Adrenal gland (tissue), 9 donors: ENCODE measurements at regions not wholly inside any gene's neighbourhood (a gene's known extent, or its start where the extent isn't known, plus 50 kb on each side); places are given as distances from the start of the nearest gene placed in this dataset.

Experiments
- DNase-seq, 7 donors: peaks; one replicate each; pipeline ENCODE4 v3.0.0-alpha.2; 2019 to 2020
- H3K27ac ChIP-seq, 5 donors: fragments of 200-600 bp; sonication (generic) in 4 of 5; 1 replicate in 3 of 5; 2 replicates in 2 of 5; pipeline versions ENCODE4 v1.5.1 to v1.8.0; 2016 to 2020; ENCODE audit warnings: mild to moderate bottlenecking in 1 of 5
- H3K27me3 ChIP-seq: fragments of 200-600 bp; 2 replicates; pipeline ENCODE4 v1.8.0; 2021
- H3K36me3 ChIP-seq, 2 donors: fragments of 200-600 bp; replicated peaks in 1 of 2; 1 replicate in 1 of 2; 2 replicates in 1 of 2; pipeline versions ENCODE4 v1.5.1 to v1.8.0; 2018 to 2022
- H3K4me1 ChIP-seq, 2 donors: fragments of 200-600 bp; replicated peaks in 1 of 2; 1 replicate in 1 of 2; 2 replicates in 1 of 2; pipeline versions ENCODE4 v1.5.1 to v1.8.0; 2018 to 2021
- H3K4me3 ChIP-seq, 4 donors: fragments of 200-600 bp; sonication (generic) in 3 of 4; one replicate each; pipeline ENCODE4 v1.5.1; 2016 to 2018
- H3K9me3 ChIP-seq, 3 donors: fragments of 200-600 bp; sonication (generic) in 1 of 3; replicated peaks in 1 of 3; 1 replicate in 2 of 3; 2 replicates in 1 of 3; pipeline versions ENCODE4 v1.5.1 to v1.8.0; 2016 to 2021
- CTCF ChIP-seq, 6 experiments: fragments of 450-650 bp in 4 of 6; fragments of 200-600 bp in 2 of 6; sonication (generic) in 1 of 6; IDR thresholded peaks; 1 replicate in 5 of 6; 2 replicates in 1 of 6; pipeline versions ENCODE4 v1.5.1 to v1.8.0; 2016 to 2021; ENCODE audit warnings: antibody characterized with exemption in 6 of 6, mild to moderate bottlenecking in 2 of 6, moderate library complexity in 1 of 6
- POLR2A ChIP-seq, 2 donors: fragments of 450-650 bp; IDR thresholded peaks; one replicate each; pipeline ENCODE4 v1.6.1; 2017; ENCODE audit warnings: antibody characterized with exemption in 2 of 2, mild to moderate bottlenecking in 2 of 2, moderate library complexity in 1 of 2
- WGBS, 4 donors: extraction: QIAGEN DNeasy Blood & Tissue Kit in 2 of 4; methylation state at CpG; one replicate each; pipeline versions ENCODE4 v1.1.5 to v1.1.7; 2013 to 2017; 5-methylcytosine and 5-hydroxymethylcytosine counted together
- intact Hi-C, 2 donors: fragments of 100-400 bp; cut with DNase I; formaldehyde crosslinking; loops; one replicate each; pipeline versions ENCODE4 v1.14.1 to v1.15.0; 2022 to 2023
- donor health status: healthy with polysubstance abuse.
- donor health status: Bipolar disorder and iron deficiency.
- donor health status: DM: yes; HTN: yes; CAD: no.
- donor health status: DM: no; HTN: no; CAD: no.
- donor health status: DM: no; HTN: no; CAD: no.

GRCh38 chr9:88197016-88197415, 58.7 kb upstream of the SPATA31C2 start:
- intact Hi-C loops = no loop called here
- no peaks in the 10 kb centered on the region for H3K36me3 ChIP-seq
- TF ChIP-seq POLR2A (IDR thresholded peaks at IDR 0.05) (no peak), CTCF (IDR thresholded peaks at IDR 0.05) (no peak)
- WGBS, 4 donors = 37 to 42% (median 39%) methylated on average over 3 of the region's 3 CpGs
- peak in 6 of 7 donors; percentile 24 to 64 (median 36) for DNase-seq
- H3K27ac ChIP-seq = no peak overlapping the region
- H3K4me3 ChIP-seq = no peak overlapping the region
- no peaks in the 10 kb centered on the region for H3K4me1 ChIP-seq
- no peaks in the 10 kb centered on the region for H3K27me3 ChIP-seq
- H3K9me3 ChIP-seq = no peaks in the 10 kb centered on the region

GRCh38 chr9:88196142-88196790, 58.0 kb upstream of the SPATA31C2 start:
- DNase-seq = no peak
- no peaks in the 10 kb centered on the region for H3K9me3 ChIP-seq
- H3K4me3 ChIP-seq = no peak overlapping the region
- no peaks in the 10 kb centered on the region for H3K27me3 ChIP-seq
- no peak for TF ChIP-seq CTCF (IDR thresholded peaks at IDR 0.05)
- no peak for TF ChIP-seq POLR2A (IDR thresholded peaks at IDR 0.05)
- WGBS, 4 donors = 81 to 88% (median 84%) methylated on average over 5 of the region's 5 CpGs
- H3K4me1 ChIP-seq = no peaks in the 10 kb centered on the region
- no peak overlapping the region for H3K27ac ChIP-seq
- H3K36me3 ChIP-seq = no peaks in the 10 kb centered on the region
- intact Hi-C loops = no loop called here

GRCh38 chr9:88193766-88194165, 55.5 kb upstream of the SPATA31C2 start:
- 79 to 86% (median 80%) methylated on average over 6 of the region's 6 CpGs for WGBS, 4 donors
- H3K27ac ChIP-seq = no peak overlapping the region
- TF ChIP-seq POLR2A (IDR thresholded peaks at IDR 0.05) = no peak
- TF ChIP-seq CTCF (IDR thresholded peaks at IDR 0.05) = no peak
- H3K27me3 ChIP-seq = no peaks in the 10 kb centered on the region
- no peak overlapping the region for H3K4me3 ChIP-seq
- no peaks in the 10 kb centered on the region for H3K36me3 ChIP-seq
- H3K9me3 ChIP-seq = peaks cover 0 to 4% (median 0%) of the 10 kb centered on the region in 3 donors
- no peaks in the 10 kb centered on the region for H3K4me1 ChIP-seq
- intact Hi-C loops = no loop called here
- no peak for DNase-seq

- H3K9me3 ChIP-seq = peaks cover 0 to 4% (median 0%) of the 10 kb centered on the region in 3 donors
- H3K36me3 ChIP-seq = no peaks in the 10 kb centered on the region
- DNase-seq = no peak
- intact Hi-C loops = no loop called here
- no peaks in the 10 kb centered on the region for H3K27me3 ChIP-seq
- no peak overlapping the region for H3K4me3 ChIP-seq
- TF ChIP-seq POLR2A (IDR thresholded peaks at IDR 0.05) (no peak), CTCF (IDR thresholded peaks at IDR 0.05) (no peak)
- no peak overlapping the region for H3K27ac ChIP-seq
- WGBS, 4 donors = 63 to 83% (median 65%) methylated on average over 2 of the region's 2 CpGs
- H3K4me1 ChIP-seq = no peaks in the 10 kb centered on the region
These were observed 53.2 kb upstream of the SPATA31C2 start for GRCh38 chr9:88191456-88191855.
